ENCODE measurements at regions not wholly inside any gene's neighbourhood (a gene's known extent, or its start where the extent isn't known, plus 50 kb on each side); places are given as distances from the start of the nearest gene placed in this dataset.
"Not testable (repeated sequence)": the region's sequence is repeated elsewhere in the genome, so short reads cannot be mapped to it uniquely, and the experiment has no call there.

DNA sequence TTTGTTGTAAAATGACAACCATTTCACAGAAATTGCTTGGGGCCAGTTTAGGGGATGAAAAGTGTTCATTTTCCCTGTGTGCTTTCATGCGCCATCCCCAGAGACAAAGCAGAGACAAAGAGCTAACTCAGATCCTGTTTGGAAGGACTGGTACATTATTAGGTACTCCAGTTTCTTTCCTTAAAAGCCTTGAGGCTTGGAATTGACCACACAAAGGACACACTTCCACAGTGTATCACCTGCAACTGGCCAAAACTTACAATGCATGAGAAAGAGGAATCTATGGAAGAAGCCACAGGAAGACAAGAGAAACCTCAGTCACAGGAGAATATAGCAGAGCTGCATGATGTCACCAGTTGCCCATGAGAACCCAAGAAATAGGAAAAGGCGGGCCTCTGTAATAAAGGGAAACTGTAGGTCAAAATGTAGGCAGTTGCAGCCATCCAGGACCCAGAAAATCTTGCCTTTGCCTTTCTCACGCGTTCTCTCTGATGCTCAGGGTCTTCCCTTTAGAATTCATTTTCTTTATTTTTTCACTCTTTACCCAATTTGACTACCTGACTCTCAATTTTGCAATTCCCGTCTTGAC is 339.0 kb downstream of the RMST start:
- no peak for DNase-seq

DNA sequence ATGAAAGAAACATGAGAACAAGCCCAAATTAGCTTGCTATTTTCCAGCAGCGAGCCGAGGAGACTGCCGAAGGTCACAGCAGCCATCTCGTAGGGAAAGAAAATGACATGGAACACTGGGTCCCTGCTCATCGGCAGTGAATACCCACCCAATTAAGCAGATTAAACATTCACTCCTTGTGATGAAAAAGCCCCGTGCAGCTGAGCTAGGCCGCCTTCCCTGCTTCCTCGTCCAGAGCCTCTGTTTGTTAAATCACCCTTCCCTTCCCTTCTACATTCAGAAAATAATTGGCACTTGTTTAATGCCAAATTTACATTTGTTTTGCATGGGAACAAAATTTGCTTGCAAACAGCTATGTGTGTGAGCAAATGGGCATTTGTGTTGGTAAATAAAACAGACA is 342.5 kb downstream of the RMST start:
- DNase-seq, result no peak

DNA sequence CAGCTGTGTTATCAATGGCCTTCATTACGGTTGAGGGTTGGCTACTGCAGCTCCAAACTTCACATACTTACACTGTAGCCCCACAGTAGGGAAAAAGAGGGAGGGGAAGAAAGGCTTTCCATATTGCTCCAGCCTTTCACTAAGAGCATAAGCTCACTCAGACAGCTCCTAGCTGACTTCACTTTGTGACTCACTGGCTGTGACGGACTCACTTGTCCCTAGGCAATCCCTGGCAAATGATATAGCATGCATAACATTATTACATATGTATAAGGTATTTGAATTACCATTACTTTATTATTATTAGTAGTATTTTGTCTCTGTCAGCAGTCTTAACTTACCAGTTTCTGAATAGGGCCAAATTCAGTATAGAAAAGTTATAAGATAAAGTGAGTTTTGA is 350.7 kb downstream of the RMST start:
- no peak for DNase-seq

DNA sequence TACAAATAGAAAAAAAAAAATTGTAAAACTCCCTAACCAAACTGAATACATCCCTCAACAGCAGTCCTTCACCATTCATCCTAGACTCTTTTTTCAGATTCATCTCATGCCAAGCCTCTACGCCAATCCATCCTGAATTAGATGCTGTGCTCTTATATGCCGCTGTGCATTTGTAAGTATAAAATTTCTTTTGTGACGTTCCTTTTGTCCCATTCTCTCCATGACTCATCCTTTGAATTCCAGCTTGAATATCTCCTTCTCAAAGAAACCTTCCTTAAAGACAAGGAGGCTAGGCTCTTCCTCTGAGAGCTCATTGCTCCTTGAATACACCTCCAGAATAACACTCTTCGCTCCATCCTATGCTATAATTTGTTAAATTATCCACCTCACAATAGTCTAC is 359.2 kb downstream of the RMST start:
- no peak for DNase-seq

DNA sequence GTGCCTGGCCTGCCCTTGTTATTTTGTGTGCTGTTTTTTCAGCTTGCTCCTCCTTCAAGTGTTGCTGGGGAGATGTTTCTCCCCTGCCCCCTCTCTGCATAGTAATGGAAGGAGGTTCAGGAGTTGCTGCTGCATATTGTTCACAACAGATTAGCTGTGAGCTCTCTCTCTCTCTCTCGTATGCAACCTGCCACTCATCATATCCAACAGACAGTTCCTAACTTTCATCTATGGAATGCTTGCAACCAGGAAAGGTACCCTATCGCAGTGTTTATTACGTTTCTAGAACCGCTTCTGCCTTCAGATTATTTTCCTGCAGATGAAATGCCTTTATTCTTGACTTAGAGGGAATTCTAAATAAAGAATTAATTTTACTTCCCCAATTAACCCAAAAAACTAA is 372.9 kb downstream of the RMST start:
- no peak for DNase-seq

DNA sequence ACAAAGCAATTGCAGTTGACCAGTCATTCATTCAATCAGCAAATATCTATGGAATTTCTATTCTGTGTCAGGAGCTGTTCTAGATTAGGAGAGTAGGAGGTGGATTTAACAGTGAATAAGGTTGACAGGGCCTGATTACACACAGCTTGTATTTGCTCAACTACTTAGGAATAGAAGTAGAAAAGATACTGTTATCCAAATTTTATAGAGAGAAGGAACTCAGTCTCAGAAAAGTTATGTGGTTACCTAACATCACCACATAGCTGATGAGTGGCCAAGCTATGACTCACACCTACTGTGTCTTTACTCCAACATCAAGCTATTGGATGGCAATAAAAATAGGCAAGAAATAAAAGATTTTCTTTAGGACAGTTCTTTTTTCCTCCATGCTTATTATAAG is 374.8 kb downstream of the RMST start:
- DNase-seq, result no peak

DNA sequence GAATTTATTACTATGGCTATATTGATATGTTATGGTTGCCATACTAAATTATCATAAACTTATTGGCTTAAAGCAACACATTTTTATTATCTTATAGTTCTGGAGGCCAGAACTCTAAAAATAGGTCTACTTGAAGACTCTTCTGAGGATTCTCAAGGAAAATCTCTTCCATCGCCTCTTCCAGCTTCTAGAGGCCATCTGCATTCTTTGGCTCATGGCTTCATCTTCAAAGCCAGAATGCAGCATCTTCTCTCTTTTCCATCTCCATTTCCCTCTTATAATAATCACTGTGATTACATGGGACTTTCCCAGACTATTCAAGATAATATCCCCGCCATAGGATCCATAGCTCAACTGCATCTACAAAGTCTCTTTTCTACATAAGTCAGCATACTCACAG is 385.4 kb downstream of the RMST start:
- DNase-seq, result no peak

DNA sequence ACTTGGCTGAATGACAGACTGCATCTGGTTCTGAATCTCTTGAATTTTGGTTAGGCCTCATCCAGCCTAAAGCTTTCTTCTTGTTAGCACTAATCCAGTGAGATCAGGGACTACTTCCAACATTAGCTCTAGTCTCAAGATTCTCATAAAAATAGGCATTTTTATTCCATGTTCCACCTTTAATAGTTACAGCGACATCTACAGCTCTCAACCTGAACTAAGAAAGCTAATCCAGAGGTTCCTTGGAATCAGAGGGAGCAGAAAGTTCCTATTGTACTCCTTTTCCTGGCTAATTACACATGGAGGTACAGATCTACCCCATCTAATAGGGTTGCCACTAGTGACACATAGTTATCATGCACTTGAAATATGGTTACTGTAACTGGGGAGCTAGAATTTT is 391.9 kb downstream of the RMST start:
- DNase-seq, result no peak

DNA sequence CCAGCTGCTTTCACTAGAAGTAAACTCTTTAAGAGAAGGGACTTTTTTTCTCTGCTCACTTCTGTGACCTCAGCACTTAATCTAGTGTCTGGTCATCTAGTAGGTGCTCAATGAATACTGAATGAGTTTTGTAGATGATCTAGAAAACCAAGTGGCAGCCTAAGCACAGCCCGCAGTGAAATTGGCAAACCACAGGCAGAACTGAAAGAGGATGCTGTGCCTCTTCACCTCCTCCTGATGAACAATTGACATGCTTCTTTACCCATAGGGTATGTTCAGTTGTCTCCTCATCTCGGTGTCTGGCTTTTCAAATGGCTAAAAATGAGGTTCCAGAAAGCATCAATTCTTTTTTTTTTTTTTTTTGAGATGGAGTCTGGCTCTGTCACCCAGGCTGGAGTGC is 399.5 kb downstream of the RMST start:
- no peak for DNase-seq

DNA sequence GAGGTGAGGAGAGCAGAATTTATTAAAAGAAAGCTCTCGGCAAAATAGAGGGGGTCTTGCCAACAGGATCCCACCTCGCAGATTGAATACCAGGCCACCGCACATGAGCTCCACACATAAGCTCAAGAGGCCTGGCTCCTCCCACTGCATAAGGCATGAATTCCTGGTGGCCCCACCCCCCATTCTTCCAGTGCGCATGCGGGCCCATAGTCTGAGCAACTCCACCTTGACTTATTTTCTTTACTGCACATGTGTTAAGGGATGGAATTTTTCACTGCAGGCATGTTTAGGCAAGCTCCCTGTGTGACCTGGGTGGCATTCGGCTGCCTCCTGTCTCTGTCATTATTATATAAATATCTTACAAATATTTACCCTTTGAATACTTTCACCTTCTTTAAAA is 412.5 kb downstream of the RMST start:
- DNase-seq, result no peak

DNA sequence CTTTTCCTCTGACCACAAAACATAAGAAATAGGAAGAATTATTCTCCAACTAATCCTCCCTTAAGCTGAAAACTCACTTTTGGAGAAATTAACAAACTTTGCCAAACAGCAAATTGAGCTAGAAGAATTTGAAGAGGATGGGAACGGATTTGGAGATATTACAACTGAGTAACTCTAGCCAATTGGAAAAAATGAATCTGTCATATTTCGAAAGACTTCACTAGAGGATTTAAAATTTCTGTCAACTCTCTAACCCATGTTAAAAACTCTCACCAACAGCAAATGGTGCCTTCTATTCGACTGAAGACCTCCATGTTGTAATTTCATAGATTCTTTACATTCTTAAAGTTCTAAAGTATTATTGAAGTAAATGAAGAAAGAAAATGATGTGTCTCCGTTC is 414.2 kb downstream of the RMST start:
- no peak for DNase-seq

DNA sequence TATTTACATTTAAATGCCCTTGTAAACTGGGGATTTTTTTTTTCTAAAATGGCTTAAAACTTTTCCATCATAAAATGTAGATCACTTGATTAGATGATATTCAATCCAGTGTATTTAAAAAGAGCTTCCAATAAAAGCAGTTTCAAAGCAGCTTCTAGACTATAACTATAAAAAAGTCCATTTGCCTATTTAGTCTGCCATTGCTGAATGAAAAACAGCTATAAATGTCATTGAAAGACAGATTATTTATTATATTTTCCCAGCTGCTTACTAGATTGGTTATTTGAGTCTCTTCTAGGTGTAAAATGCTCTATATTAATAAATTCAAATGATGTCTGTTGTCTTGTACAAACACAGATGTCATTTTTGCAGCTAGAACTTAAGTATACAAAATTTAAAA is 414.8 kb downstream of the RMST start:
- no peak for DNase-seq

DNA sequence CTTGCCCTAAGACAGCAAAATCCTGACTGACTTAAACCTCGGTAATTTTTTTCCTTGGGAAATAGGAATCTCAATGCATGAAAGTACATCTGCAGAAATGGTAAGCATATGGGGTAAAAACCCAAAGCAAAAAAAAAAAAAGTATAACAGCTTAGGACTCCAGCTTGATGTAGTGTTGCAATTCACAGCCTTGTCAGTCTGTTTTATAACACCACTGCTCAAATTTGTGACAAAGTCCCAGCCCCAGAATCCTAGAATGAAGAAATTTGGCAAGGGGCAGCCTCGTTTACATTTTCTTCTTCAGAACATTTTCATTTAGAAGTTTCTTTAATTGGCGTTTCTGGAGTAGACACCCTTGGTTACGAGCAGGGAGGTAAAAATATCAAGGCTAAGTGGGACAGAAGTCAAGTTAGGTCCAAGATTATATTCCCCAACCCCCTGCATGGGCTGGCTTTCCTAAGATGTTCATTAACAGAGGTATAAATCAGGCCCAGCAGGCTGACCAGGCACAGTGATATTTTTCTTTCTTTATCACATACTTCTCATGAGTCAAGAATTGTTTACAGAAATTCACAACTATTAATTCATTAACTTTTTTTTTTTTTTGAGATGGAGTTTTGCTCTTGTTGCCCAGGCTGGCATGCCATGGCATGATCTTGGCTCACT is 424.0 kb downstream of the RMST start:
- DNase-seq, result no peak

DNA sequence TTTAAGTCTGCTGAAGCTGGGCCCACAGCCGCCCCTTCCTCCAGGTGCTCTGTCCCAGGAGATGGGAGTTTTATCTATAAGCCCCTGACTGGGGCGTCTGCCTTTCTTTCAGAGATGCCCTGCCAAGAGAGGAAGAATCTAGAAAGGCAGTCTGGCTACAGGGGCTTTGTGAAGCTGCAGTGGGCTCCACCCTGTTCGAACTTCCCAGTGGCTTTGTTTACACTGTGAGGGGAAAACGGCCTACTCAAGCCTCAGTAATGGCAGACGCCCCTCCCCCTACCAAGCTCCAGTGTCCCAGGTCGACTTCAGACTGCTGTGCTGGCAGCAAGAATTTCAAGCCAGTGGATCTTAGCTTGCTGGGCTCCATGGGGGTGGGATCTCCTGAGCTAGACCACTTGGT is 435.3 kb downstream of the RMST start:
- not testable (repeated sequence) for DNase-seq

DNA sequence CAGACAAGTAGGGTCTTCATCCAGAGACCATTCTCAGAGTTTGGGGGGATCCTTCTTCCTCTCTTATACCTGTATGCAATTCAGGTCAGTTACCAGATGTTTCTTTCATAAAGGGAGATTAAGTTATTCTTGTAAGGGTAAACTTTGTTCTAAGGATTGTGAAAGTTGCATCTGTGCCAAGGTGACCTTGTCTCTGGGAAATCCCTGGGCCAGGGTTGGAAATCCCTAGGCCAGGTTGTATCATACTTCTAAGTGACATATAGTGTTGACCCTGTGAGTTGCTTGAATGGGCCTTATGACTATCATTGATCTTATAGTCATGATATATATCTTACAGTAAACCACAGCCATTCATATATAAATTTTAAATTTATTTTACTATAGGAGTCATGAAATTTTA is 436.9 kb downstream of the RMST start:
- no peak for DNase-seq

DNA sequence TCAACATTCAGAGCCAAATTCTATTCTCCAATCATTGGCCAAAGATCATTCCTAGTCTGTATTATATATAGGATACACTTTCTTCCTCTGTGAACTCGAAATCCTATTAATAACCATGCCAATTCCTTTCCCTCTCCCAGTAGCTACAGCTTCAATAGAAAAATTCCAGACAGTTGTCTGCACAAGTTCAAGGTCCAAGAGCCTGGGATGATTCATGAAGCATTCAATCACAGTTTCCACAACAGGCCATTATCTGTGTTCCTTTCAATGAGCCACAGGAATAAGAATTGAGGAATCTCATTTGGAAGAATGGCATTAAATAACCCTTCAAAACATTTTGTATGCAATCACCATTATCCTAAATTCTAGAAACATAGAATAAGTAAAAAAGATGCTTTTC is 437.4 kb downstream of the RMST start:
- DNase-seq, result no peak

DNA sequence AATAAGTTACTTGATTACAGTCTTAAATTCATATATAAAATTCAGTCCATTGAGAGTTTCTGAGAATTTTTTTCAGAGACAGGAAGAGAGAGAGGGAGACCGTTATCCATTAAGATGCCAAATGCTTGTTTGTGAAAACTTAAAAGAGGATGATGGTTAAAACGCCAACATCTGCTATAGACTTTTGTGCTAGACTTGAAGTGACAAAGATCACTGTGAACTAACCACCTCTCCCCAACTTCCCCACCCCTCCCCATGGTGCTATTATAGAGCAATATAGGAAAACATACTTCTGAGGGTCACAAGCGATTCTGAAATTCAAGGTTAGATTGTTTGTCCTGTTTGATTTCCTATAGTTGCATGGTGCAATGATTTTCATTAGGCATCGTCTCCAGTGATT is 440.8 kb downstream of the RMST start:
- DNase-seq, result no peak

DNA sequence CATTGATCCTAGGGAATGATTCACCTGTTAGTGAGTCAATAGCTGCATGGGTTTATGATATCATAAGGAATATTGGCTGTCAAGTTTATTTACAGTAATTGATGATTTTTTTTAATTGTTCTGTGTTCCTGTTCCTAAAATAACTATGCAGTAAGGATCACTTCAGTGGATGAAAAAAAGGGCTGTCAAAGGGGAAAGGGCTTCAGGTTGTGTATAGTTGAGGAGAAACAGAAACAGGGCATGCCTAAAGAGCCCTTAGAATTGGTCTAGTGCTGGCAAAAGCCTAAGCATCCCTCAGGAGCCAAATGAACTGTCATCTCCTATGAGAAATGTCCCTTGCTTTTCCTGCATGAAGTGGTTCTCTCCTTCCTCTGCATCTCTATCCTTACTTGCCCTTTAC is 444.9 kb downstream of the RMST start:
- no peak for DNase-seq

DNA sequence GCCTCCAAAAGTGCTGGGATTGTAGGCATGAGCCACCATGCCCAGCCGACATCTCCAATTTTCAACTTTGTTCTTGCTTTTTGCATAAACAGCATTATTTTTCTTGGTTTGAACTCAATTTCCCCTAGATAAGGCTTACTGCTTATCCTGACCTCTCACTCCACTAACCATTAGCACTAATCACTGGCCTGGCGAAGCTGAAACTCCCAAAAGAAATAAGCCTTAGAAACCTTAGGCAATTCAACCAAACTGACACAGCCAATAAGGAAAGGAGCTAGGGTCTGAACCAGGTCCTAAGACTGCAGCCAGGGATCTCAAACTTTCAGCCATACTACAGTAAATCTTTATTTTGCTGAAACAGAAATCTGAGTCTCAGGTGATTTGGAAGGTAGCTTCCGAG is 448.0 kb downstream of the RMST start:
- no peak for DNase-seq

DNA sequence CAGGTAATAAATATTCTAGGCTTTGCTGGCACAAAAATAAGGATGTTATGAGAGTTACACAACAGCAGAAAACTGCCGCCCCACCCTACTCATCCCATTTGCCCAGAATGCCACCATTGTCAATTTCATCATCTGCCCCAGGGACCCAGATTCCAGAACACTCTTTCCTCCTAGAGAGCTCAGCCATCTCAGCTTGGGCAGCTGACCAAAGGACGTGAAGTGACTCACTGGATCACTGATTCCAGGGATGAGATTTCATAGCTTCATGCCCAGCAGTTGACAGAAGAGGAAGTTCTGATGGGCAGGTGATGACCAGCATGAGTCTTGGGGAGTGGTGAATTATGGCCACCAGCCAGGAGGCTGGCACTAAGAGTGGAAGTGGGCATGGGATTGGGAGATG is 450.3 kb downstream of the RMST start:
- DNase-seq, result no peak

DNA sequence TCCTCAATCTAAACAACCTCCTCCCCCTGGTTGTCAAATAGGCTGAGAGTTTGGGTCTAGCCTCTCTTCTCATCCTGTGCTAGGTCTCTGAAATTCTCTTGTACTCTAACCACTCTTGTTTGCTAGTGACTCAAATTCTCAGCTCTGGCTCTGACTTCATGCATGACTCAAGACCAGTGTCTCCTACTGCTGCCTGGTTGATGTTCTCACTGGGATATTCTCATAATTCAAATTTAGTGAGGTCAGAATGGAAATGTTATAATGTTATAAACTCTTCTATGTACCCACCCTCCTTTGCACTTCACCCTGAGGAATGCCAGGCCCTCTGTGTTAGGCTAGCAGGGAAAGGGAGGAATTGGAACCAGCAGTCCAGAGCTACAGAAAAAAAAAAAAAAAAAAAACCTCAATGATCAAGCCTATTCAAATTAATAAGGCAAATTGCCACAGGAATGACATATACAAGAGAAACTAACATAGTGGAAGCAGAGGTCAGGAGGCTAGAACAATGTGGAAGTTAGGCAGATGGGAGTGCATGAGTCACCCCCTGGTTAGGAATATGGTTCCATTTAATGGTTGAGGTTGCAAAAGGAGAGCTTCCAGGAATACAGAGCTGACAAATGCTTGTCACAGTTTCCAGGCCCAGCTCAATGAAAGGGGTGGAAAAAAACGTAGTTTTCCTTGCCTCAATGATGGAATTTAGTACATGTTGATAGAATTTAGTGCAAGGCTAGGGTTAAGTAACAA is 459.5 kb downstream of the RMST start:
- no peak for DNase-seq

DNA sequence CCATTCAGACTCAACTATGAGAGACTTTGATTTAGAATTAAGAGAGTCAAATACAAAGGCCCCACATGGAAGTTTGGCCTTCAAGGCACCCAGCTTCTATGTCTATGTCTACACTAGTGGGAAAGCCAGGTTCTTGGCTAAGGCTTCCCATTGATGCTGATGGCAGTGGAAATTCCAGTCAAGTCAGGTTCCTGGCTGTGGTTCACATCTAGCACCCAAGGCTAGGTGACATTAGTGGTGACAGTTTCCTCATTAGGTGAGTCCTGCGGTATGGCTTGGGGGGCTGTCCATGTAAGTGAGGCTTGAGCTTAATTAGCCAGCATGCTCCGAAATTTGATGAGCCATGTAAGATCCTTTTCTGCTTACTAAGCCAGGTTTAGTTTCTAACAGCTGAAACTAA is 460.9 kb downstream of the RMST start:
- DNase-seq, result no peak

DNA sequence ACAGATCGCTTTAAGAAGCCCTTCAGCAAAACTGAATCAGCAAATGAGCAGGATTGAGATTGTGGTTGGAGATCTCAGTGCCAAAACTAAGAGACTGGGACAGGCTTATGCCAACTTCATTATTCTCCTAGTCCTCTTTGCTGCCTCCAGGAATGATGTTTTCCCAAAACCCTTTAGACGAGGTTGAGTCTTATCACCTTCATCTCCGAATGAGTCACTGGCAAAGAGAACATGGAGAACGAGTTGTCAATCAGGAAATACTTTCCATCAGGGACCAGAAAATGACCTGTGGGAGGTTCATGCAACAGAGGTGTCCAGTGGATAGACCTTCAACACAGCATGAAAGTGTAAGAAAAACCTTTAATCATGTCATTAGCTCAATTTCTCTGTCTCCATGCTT is 461.5 kb downstream of the RMST start:
- DNase-seq, result no peak

DNA sequence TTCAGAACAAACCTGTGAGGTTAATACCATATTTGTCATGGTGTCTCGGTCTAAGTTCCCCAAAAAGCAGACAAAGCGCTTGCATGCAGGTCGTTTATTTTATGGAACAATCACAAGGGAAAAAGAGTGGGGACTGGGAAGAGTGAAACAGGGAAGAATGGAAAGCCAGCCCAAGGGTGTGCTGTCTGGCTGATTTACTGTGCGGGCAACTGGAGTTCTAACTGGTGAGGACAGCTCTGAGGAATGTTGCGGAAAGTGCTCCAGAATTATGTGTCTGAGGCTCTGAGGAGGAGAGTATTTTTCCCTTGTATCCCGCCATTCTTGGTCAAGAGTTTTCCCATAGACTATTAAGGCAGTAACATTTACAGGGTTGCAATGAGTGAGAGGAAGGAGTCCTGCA is 465.4 kb downstream of the RMST start:
- no peak for DNase-seq

All from right kidney (tissue), 1 donor.